Fibroblast of lung (primary cell): ENCODE measurements at regions not wholly inside any gene's neighbourhood (a gene's known extent, or its start where the extent isn't known, plus 50 kb on each side); places are given as distances from the start of the nearest gene placed in this dataset.

Source experiments
- DNase-seq, 2 donors: peaks; one replicate each; pipeline versions ENCODE4 v3.0.0 to v3.0.0-alpha.2; 2010; ENCODE audit warnings: low read depth in 2 of 2
- H2AFZ ChIP-seq: 2 replicates; pipeline ENCODE4 v1.5.1; 2012; ENCODE audit warnings: low read length, control low read depth, inconsistent platforms
- H3K27ac ChIP-seq: 2 replicates; pipeline ENCODE4 v1.5.1; 2011; ENCODE audit warnings: low read length, control low read depth; ENCODE audit not compliant: insufficient read depth
- H3K27me3 ChIP-seq: 2 replicates; pipeline ENCODE4 v1.5.1; 2011; ENCODE audit warnings: mild to moderate bottlenecking, low read length; ENCODE audit not compliant: control insufficient read depth, insufficient read depth
- H3K36me3 ChIP-seq: 2 replicates; pipeline ENCODE4 v1.5.1; 2011; ENCODE audit warnings: low read length; ENCODE audit not compliant: control insufficient read depth, insufficient read depth
- H3K4me1 ChIP-seq: 2 replicates; pipeline ENCODE4 v1.5.1; 2011; ENCODE audit warnings: low read length; ENCODE audit not compliant: control insufficient read depth, insufficient read depth; ENCODE audit errors: extremely low read depth
- H3K4me2 ChIP-seq: 2 replicates; pipeline ENCODE4 v1.5.1; 2011; ENCODE audit warnings: low read length, control low read depth; ENCODE audit not compliant: insufficient read depth; ENCODE audit errors: extremely low read depth
- H3K4me3 ChIP-seq, 4 experiments: fragments of 200-600 bp in 1 of 4; sonication (generic) in 1 of 4; replicated peaks in 1 of 4; 2 replicates each; pipeline ENCODE4 v1.5.1; 2011 to 2016; ENCODE audit warnings: low read length in 4 of 4, low read depth in 3 of 4, mild to moderate bottlenecking in 3 of 4, control low read depth in 2 of 4, inconsistent platforms in 1 of 4, mixed read lengths in 1 of 4; ENCODE audit not compliant: insufficient read depth in 1 of 4; ENCODE audit errors: control extremely low read depth in 1 of 4
- H3K79me2 ChIP-seq: 2 replicates; pipeline ENCODE4 v1.5.1; 2012; ENCODE audit warnings: mild to moderate bottlenecking, low read length, inconsistent platforms; ENCODE audit not compliant: control insufficient read depth, insufficient read depth
- H3K9ac ChIP-seq: 2 replicates; pipeline ENCODE4 v1.5.1; 2011; ENCODE audit warnings: mild to moderate bottlenecking, low read length, control low read depth; ENCODE audit not compliant: insufficient read depth
- H3K9me3 ChIP-seq: 2 replicates; pipeline ENCODE4 v1.5.1; 2012; ENCODE audit warnings: low read depth, low read length; ENCODE audit not compliant: control insufficient read depth, insufficient read depth
- H4K20me1 ChIP-seq: 2 replicates; pipeline ENCODE4 v1.5.1; 2011; ENCODE audit warnings: low read length; ENCODE audit not compliant: control insufficient read depth, insufficient read depth; ENCODE audit errors: extremely low read depth
- EZH2 ChIP-seq: IDR thresholded peaks from 2 replicates; pipeline ENCODE4 v1.5.1; 2012; ENCODE audit warnings: low read length, control low read depth, mild to moderate bottlenecking; ENCODE audit errors: missing control alignments
- TF ChIP-seq, protein P1 (sequence below), 2 donors: IDR thresholded peaks in 1 of 2; conservative IDR thresholded peaks in 1 of 2; 1 replicate in 1 of 2; 2 replicates in 1 of 2; pipeline ENCODE4 v1.5.1; 2011 to 2012; ENCODE audit warnings: low read length in 2 of 2, control low read depth in 1 of 2, inconsistent platforms in 1 of 2, low read depth in 1 of 2, mild to moderate bottlenecking in 1 of 2

- TF ChIP-seq EZH2, result no peak
- TF ChIP-seq, protein P1, sequence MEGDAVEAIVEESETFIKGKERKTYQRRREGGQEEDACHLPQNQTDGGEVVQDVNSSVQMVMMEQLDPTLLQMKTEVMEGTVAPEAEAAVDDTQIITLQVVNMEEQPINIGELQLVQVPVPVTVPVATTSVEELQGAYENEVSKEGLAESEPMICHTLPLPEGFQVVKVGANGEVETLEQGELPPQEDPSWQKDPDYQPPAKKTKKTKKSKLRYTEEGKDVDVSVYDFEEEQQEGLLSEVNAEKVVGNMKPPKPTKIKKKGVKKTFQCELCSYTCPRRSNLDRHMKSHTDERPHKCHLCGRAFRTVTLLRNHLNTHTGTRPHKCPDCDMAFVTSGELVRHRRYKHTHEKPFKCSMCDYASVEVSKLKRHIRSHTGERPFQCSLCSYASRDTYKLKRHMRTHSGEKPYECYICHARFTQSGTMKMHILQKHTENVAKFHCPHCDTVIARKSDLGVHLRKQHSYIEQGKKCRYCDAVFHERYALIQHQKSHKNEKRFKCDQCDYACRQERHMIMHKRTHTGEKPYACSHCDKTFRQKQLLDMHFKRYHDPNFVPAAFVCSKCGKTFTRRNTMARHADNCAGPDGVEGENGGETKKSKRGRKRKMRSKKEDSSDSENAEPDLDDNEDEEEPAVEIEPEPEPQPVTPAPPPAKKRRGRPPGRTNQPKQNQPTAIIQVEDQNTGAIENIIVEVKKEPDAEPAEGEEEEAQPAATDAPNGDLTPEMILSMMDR (conservative IDR thresholded peaks at IDR 0.05 in 1 of 2, IDR thresholded peaks at IDR 0.05 in 1 of 2; ENCODE audit: low read depth in 1 of 2, low read length in 2 of 2), result no peak
Measured at GRCh38 chr1:86296305-86297205, 99.6 kb downstream of the ODF2L start.

GRCh38 chr1:86289746-86290145, 106.4 kb downstream of the ODF2L start:
- no peak overlapping the region for H2AFZ ChIP-seq
- H3K27ac ChIP-seq, result no peak overlapping the region
- no peak for DNase-seq
- H3K9ac ChIP-seq, result no peak overlapping the region
- H3K4me3 ChIP-seq, result no peak overlapping the region
- TF ChIP-seq EZH2, result no peak
- TF ChIP-seq, protein P1 (conservative IDR thresholded peaks at IDR 0.05 in 1 of 2, IDR thresholded peaks at IDR 0.05 in 1 of 2; ENCODE audit: low read depth in 1 of 2, low read length in 2 of 2), result no peak
- H3K79me2 ChIP-seq, result no peaks in the 10 kb centered on the region
- no peaks in the 10 kb centered on the region for H3K36me3 ChIP-seq
- no peaks in the 10 kb centered on the region for H3K9me3 ChIP-seq
- no peaks in the 10 kb centered on the region for H3K4me1 ChIP-seq
- no peaks in the 10 kb centered on the region for H3K27me3 ChIP-seq
- H3K4me2 ChIP-seq, result no peak overlapping the region
- no peaks in the 10 kb centered on the region for H4K20me1 ChIP-seq

More at GRCh38 chr1:86296305-86297205, 99.6 kb downstream of the ODF2L start:
- H3K27ac ChIP-seq, result no peak overlapping the region
- no peak overlapping the region for H3K4me3 ChIP-seq
- H3K4me2 ChIP-seq, result no peak overlapping the region
- no peaks in the 10 kb centered on the region for H3K79me2 ChIP-seq
- H3K9me3 ChIP-seq, result no peaks in the 10 kb centered on the region
- no peak overlapping the region for H3K9ac ChIP-seq
- no peak overlapping the region for H2AFZ ChIP-seq
- no peaks in the 10 kb centered on the region for H3K4me1 ChIP-seq
- H3K36me3 ChIP-seq, result no peaks in the 10 kb centered on the region
- DNase-seq, result no peak
- H3K27me3 ChIP-seq, result no peaks in the 10 kb centered on the region
- H4K20me1 ChIP-seq, result no peaks in the 10 kb centered on the region

DNA sequence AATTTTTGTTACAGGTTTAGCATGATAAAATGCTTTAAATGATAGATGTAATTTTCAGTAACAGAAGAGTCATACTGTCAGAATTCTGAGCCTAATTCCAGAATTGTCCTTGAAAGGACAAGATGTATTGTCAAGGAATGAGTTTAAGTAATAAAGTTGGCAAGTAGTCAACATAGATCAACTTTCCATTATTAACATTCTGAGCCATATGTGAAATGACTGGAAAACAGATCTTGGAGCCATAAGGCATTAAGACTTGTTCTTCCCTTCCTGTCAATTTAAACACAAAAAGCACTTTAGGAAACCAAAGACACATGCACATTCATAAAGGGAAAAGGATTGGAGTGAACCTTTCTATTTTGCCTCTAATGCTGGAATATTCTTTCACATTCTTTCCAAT, 107.0 kb downstream of the ODF2L start:
- Histone ChIP-seq H3K36me3 (no peaks in the 10 kb centered on the region), H3K79me2 (no peaks in the 10 kb centered on the region), H3K4me2 (no peak overlapping the region), H3K9ac (no peak overlapping the region), H3K4me1 (no peaks in the 10 kb centered on the region), H3K27me3 (no peaks in the 10 kb centered on the region), H3K27ac (no peak overlapping the region), H3K9me3 (no peaks in the 10 kb centered on the region), H3K4me3 (no peak overlapping the region), H2AFZ (no peak overlapping the region), H4K20me1 (no peaks in the 10 kb centered on the region)
- no peak for TF ChIP-seq EZH2
- TF ChIP-seq, protein P1 (conservative IDR thresholded peaks at IDR 0.05 in 1 of 2, IDR thresholded peaks at IDR 0.05 in 1 of 2; ENCODE audit: low read depth in 1 of 2, low read length in 2 of 2), result no peak
- DNase-seq, result no peak
